HG02763 (cell line): ENCODE measurements at regions not wholly inside any gene's neighbourhood (a gene's known extent, or its start where the extent isn't known, plus 50 kb on each side); places are given as distances from the start of the nearest gene placed in this dataset.
"Not testable (repeated sequence)": the region's sequence is repeated elsewhere in the genome, so short reads cannot be mapped to it uniquely, and the experiment has no call there.

Experiments
- ATAC-seq: cut with Tn5 transposase; IDR thresholded peaks from one replicate; pipeline ENCODE4 v1.9.1; 2021; ENCODE audit warnings: mild to moderate bottlenecking, moderate library complexity; ENCODE audit not compliant: unreplicated experiment

DNA sequence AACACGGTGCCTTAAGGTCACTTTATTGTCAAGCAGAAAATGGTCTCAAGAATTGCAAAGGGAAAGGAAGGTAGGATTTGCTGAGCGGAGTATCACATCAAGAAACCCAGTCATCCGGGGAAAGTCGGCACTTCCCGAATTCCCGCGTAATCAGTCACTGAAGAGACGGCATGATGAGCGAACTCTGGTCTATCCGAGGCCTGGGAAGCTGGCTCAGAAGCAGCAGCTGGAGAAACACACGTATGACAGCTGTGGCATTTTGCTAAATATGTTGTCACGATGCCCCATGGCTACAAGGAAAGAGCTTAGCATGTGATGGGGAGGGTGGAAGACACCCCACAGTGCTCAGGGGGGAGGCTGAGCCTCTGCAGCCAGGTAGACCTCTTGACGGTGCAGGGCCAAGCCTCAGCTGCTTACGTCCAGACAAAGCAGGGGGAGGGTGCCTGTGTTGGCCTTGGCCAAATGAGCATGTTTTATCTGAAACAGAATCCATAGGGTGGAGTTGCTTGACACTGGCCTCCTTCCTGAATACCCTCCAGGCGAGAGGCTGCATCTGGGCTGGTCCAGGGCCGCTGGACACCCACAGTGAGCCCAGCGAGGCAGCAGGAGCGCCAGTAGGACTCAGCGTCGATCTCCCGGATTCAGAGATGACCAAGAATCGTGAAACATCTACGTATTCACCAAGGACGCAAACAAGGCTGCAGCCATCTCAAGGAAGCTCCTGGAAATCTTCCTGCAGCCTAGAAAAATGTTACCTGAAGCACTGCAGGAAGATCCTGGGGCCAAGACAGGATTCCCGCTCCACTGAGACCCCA lies 118.8 kb upstream of the AFDN start:
- no peak for ATAC-seq

DNA sequence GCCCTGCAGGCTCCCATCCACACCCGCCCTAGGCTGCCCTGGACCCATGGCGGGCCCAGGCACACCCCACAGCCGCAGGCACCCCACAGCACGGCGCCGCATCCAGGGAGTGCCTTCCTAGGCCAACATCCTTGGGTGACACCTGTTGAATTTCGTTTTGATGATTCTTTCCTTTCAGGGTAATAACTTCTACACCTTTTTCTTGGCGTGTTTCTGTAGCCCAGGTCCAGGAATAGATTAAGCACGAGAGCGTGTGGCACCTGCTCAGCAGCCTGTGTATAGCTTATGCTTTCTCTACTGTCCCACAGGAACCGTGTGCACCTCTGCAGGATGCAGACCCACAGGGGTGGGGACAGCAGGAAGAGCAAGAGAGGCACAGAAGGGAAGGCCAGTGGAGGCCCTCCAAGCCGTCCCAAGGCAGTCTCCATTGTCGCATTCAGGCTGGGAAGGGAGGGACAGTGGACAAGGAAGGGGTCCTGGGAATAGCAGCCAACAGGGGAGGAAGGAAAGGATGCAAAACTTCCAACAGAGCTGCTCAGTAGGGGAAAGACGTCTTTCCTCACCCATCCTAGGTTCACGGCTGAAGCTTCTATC lies 118.1 kb upstream of the AFDN start:
- no peak for ATAC-seq

DNA sequence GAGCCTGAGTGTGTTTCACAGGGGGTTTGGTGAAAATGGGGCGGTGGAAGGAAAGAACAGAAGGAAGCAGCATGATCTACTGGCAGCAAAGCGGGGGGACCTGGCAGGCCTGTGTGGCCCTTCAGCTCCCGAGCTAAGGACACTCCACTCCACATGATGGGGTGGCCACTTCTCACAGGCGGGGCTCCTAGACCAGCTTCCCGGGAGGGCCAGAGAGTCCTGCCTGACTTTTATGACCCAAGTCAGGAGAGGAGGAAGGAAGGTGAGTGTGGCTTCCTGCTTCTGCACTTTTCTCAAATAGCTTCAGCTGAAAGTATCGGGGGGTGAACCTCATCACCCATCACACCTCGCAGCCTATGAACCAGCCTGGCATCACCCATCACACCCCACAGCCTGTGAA lies 117.5 kb upstream of the AFDN start:
- no peak for ATAC-seq

DNA sequence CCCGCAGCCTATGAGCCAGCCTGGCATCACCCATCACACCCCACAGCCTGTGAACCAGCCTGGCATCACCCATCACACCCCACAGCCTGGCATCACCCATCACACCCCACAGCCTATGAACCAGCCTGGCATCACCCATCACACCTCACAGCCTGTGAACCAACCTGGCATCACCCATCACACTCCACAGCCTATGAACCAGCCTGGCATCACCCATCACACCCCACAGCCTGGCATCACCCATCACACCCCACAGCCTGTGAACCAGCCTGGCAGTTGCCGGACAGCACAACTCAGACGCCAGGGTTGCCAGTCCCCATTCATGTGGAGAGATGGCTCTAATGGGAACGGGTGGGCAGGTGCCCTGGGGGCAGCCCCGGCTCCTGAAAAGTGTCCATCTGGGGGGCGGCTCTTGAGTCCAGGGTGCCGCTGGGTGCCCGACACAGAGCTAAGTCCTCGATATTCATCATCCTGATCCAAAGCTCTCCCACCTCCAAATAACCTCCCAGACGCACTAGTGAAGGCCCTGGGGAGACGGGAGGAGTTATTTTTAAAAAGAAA lies 116.9 kb upstream of the AFDN start:
- not testable (repeated sequence) for ATAC-seq

- ATAC-seq: no peak
Observed at GRCh38 chr6:167710363-167710920, 116.3 kb upstream of the AFDN start.

DNA sequence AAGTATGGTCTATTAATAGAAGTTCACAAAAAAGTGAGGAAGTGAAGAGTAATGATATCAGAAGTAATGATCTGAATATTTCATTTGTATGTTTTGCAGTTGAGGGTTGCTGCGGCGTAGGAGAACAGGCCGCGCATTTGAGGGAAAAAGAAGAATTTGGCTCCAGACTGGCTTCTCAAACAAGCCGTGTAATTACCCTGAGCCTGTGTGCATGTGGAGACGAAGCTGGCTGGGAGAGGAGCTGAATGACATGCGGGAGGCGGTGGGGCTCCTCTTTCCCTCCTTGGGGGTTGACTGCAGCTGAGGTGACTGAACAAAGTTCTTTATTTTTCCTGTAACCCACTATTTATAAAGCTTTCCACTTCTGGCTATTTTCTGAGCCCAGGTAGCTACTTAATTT lies 115.5 kb upstream of the AFDN start:
- ATAC-seq: no peak

- ATAC-seq: no peak
Observed at GRCh38 chr6:167711768-167712730, 114.7 kb upstream of the AFDN start.

GRCh38 chr6:167712731-167713475 lies 113.8 kb upstream of the AFDN start:
- ATAC-seq: no peak

DNA sequence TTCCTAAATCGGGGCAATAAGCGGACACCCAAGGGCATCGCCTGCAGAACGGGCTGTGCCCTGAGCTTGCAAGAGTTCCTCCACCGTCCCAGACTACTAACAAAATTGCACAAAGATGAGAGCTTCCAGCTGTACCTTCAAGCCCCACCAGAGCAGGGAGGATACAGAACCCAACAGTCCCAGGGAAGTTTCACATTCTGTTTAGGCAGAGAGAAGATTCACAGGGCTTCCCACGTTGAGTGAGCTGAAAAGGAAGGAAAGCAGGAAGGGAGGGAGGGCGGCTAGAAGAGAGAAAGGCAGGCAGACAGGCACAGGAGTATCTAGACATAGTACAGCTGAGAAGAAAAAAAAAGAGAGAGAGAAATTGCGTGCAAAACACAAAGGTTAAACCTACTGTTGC lies 112.6 kb upstream of the AFDN start:
- ATAC-seq: no peak

GRCh38 chr6:167717455-167717854 lies 109.3 kb upstream of the AFDN start:
- ATAC-seq: no peak

GRCh38 chr6:167717867-167718266 lies 108.8 kb upstream of the AFDN start:
- ATAC-seq: no peak

- no peak for ATAC-seq
Observed at GRCh38 chr6:167719920-167720319, 106.8 kb upstream of the AFDN start.

DNA sequence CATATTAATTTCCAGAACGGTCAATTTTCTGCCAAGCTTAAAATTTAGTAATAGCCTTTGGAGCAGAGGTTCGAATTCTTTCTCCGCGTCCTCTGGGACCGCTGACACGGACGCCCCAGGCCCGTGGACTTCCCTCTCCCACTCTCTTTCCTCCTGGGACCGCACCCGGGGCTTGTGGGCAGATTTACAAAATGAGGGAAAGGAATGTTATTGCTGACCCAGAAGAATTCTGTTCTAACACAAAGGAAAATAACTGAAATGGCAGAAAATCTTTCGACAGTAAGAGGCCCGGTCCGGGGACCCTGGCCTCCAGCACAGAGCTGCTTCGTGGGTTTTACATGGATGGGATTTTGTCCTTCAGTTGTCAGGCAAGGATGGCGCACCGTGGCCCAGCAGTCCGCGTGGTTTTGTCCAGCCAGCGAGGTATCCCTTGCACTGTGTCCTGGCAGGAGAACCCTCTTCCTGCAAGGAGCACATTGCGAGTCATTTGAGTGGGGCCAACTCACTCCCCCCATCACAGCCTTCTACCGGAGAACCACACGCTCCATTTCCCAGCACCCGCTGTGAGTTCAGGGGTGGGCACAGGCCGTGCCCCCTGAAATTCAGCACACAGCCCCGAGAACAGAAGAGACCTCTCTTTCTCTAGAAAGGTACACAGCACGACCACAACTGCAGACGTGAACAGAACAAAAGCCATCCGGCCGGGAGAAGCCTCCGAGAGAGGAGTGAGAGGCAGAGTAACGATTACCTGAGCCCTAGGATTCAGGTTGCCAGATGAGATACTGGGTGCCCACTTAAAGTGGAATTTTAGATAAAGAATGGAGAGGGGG lies 106.0 kb upstream of the AFDN start:
- no peak for ATAC-seq

- no peak for ATAC-seq
Observed at GRCh38 chr6:167721291-167721690, 105.4 kb upstream of the AFDN start.

DNA sequence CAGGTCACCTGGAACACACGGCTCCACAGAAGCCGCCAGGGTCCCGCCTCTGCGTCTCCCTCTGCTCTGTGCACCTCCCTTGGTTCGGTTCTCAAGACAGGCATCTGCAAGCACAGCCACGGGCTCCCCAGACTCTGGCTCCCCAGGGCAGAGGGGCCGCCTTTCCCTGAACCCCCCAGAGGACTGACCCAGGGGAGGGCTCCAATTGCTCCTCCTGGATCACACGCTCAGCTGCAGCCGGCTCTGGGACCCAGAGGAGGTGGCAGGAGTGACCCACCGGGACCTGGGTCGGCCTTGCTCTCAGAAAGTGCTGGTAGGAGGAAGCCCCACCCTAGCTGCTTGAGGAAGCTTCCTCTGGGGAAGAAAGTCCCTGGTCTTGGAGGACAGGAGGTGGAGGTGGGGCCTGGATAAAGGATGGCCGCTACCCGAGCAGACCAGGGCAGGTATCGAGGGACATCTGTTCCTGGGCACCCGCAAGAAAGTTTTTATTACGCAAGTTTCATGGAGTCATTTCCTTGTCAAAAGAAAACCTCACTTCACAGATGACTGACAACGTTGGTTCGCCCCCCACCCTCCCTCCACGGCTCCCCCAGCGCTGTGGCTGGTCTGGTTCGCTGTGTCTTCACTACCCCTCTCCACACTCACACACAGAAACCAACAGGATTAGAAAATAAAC lies 103.9 kb upstream of the AFDN start:
- no peak for ATAC-seq

DNA sequence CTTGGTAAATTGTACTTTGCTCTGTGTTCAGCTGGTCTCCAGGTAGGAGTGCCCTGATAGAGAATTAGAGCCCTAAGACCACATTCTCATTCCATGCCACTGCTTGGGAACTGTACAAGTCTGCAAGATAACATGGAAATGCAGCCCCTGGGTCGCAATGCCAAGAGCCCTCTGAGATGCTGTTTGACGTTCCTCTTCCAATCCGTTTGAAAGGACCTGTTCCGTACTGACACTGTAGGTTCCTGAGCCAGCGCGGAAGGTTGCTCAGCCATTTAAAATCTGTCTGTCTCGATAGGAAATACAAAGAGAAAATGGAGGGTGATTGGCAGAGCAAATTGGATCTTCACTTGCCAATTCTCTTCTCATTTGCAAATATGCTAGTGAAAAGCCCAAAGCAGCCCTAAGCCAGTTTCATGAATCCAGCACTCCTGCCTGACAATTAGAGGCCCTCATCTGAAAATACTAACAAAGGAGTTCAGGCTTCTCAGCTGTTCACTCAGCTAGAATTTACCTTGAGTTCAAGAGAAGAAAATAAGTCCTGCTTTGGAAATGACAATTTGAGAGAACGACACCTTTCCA lies 100.6 kb upstream of the AFDN start:
- no peak for ATAC-seq

GRCh38 chr6:167730441-167730840 lies 96.3 kb upstream of the AFDN start:
- ATAC-seq: no peak

DNA sequence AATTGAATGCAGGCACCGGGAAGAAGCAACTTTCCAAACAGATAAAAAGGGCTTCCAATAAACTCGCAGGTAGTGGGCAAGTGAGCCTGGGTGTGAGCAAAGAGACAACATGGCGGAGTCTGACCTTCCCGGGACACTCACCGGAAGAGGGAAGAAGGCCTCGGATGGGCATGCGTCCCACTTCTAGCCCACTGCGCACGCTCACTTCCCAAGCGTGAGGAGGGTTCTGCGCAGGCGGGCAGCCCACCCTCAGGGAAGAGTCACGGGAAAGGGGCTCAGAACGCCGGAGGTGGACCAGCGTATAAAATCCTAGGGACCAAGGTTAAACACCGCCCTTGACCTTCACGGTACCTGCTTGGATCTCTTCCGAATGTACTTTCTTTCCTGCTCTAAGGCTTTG lies 95.5 kb upstream of the AFDN start:
- no peak for ATAC-seq
